ENCODE measurements at regions not wholly inside any gene's neighbourhood (a gene's known extent, or its start where the extent isn't known, plus 50 kb on each side); places are given as distances from the start of the nearest gene placed in this dataset.
"Not testable (repeated sequence)": the region's sequence is repeated elsewhere in the genome, so short reads cannot be mapped to it uniquely, and the experiment has no call there.

- no peak for ATAC-seq
Observed at GRCh38 chr6:37766717-37767116, 52.8 kb upstream of the ZFAND3 start.

- ATAC-seq = no peak
Observed at GRCh38 chr6:37765182-37765775, 54.2 kb upstream of the ZFAND3 start.

- no peak for ATAC-seq
Observed at GRCh38 chr6:37763413-37763812, 56.1 kb upstream of the ZFAND3 start.

GRCh38 chr6:37762806-37763205 lies 56.7 kb upstream of the ZFAND3 start:
- no peak for ATAC-seq

- no peak for ATAC-seq
Observed at GRCh38 chr6:37761554-37762271, 57.8 kb upstream of the ZFAND3 start.

GRCh38 chr6:37759221-37760144 lies 60.0 kb upstream of the ZFAND3 start:
- no peak for ATAC-seq

- peak in 1 of 2 donors; percentile 17 for ATAC-seq
Observed at GRCh38 chr6:37758647-37759046, 60.9 kb upstream of the ZFAND3 start.

- peak in 1 of 2 donors; percentile 13 for ATAC-seq
Observed at GRCh38 chr6:37758234-37758633, 60.6 kb upstream of the MDGA1 start.

GRCh38 chr6:37757381-37757780 lies 59.7 kb upstream of the MDGA1 start:
- no peak for ATAC-seq

GRCh38 chr6:37756135-37756534 lies 58.5 kb upstream of the MDGA1 start:
- no peak for ATAC-seq

- no peak for ATAC-seq
Observed at GRCh38 chr6:37752718-37753117, 55.0 kb upstream of the MDGA1 start.

GRCh38 chr6:37749367-37749766 lies 51.7 kb upstream of the MDGA1 start:
- ATAC-seq = not testable (repeated sequence)

- ATAC-seq = no peak
Observed at GRCh38 chr6:37748118-37748517, 50.4 kb upstream of the MDGA1 start.

Measured in activated CD4-positive, CD25-positive, alpha-beta regulatory T cell treated with anti-CD3 and anti-CD28 coated beads, Interleukin-2, amount 50 U/mL, for 24 hours (primary cell).